ENCODE measurements at regions not wholly inside any gene's neighbourhood (a gene's known extent, or its start where the extent isn't known, plus 50 kb on each side); places are given as distances from the start of the nearest gene placed in this dataset.

DNA sequence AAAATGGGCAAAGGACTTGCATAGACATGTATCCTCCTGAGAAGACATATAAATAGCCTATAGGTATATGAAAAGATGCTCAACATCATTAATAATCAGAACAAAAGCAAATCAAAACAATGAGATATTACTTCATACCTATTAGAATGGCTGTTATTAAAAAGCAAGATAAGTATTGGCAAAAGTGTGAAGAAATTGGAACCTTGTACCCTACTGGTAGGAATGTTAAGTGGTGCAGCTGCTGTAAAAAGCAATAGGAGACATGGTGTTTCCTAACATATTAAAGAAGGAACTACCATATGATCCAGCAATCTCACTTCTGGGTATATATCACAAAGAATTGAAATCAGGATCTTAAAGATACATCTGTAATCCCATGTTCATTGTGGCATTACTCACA is 69.8 kb upstream of the PRR16 start:
- TF ChIP-seq, protein P1, sequence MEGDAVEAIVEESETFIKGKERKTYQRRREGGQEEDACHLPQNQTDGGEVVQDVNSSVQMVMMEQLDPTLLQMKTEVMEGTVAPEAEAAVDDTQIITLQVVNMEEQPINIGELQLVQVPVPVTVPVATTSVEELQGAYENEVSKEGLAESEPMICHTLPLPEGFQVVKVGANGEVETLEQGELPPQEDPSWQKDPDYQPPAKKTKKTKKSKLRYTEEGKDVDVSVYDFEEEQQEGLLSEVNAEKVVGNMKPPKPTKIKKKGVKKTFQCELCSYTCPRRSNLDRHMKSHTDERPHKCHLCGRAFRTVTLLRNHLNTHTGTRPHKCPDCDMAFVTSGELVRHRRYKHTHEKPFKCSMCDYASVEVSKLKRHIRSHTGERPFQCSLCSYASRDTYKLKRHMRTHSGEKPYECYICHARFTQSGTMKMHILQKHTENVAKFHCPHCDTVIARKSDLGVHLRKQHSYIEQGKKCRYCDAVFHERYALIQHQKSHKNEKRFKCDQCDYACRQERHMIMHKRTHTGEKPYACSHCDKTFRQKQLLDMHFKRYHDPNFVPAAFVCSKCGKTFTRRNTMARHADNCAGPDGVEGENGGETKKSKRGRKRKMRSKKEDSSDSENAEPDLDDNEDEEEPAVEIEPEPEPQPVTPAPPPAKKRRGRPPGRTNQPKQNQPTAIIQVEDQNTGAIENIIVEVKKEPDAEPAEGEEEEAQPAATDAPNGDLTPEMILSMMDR (IDR thresholded peaks at IDR 0.05; ENCODE audit: low read depth, low read length), result no peak
- TF ChIP-seq POLR2A (IDR thresholded peaks at IDR 0.05; ENCODE audit: extremely low read depth, insufficient read length) (no peak), MYC (IDR thresholded peaks at IDR 0.05; ENCODE audit: low read depth, low read length) (no peak)
- TF ChIP-seq, protein P2, sequence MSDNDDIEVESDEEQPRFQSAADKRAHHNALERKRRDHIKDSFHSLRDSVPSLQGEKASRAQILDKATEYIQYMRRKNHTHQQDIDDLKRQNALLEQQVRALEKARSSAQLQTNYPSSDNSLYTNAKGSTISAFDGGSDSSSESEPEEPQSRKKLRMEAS (IDR thresholded peaks at IDR 0.05; ENCODE audit: low read depth, low read length), result no peak

Data from NB4 (cell line).